Stomach smooth muscle (tissue), 2 donors: ENCODE measurements at regions not wholly inside any gene's neighbourhood (a gene's known extent, or its start where the extent isn't known, plus 50 kb on each side); places are given as distances from the start of the nearest gene placed in this dataset.

Experiments
- H3K27ac ChIP-seq: one replicate; pipeline ENCODE4 v1.7.0; 2013; ENCODE audit warnings: mild to moderate bottlenecking, low read length, inconsistent platforms
- H3K27me3 ChIP-seq, 2 donors: one replicate each; pipeline ENCODE4 v1.7.0; 2013; ENCODE audit warnings: low read length in 2 of 2; ENCODE audit not compliant: insufficient read depth in 2 of 2, control insufficient read depth in 1 of 2
- H3K36me3 ChIP-seq, 2 donors: one replicate each; pipeline ENCODE4 v1.7.0; 2013; ENCODE audit warnings: low read length in 2 of 2; ENCODE audit not compliant: control insufficient read depth in 2 of 2, insufficient read depth in 2 of 2
- H3K4me1 ChIP-seq: one replicate; pipeline ENCODE4 v1.7.0; 2013; ENCODE audit warnings: low read length; ENCODE audit not compliant: control insufficient read depth, insufficient read depth
- H3K4me3 ChIP-seq, 2 donors: one replicate each; pipeline ENCODE4 v1.7.0; 2013; ENCODE audit warnings: low read length in 2 of 2
- H3K9ac ChIP-seq, 2 donors: one replicate each; pipeline ENCODE4 v1.7.0; 2013; ENCODE audit warnings: low read length in 2 of 2, mild to moderate bottlenecking in 1 of 2
- H3K9me3 ChIP-seq, 2 donors: one replicate each; pipeline ENCODE4 v1.7.0; 2013; ENCODE audit warnings: low read length in 2 of 2; ENCODE audit not compliant: control insufficient read depth in 2 of 2
- donor health status: healthy.
- donor health status: Pancreatic carcinoma.

DNA sequence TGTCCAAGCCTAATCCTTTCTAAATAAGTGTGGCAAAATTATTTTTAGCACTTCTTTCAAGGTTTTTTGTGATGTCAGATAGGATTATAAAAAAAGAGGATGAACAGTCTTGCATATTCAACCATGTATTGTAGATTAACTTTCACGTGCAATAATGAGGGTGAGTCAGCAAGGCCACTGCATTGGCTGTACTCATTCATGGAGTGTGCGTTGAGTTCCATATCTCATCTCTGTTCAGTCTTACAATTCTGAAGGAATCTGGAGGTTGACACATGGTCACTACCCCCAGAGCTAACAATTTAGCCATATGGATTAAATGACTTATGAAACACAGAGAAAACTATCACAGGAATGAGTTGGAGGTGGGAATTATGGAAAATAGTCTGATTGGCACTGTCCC is 810.5 kb downstream of the SLC4A3 start:
- H3K4me1 ChIP-seq: no peaks in the 10 kb centered on the region
- peaks cover 0 to 4% of the 10 kb centered on the region in 2 donors for H3K9me3 ChIP-seq
- no peak overlapping the region for H3K27ac ChIP-seq
- no peaks in the 10 kb centered on the region for H3K27me3 ChIP-seq
- no peaks in the 10 kb centered on the region for H3K36me3 ChIP-seq
- H3K9ac ChIP-seq: no peak overlapping the region
- no peak overlapping the region for H3K4me3 ChIP-seq

DNA sequence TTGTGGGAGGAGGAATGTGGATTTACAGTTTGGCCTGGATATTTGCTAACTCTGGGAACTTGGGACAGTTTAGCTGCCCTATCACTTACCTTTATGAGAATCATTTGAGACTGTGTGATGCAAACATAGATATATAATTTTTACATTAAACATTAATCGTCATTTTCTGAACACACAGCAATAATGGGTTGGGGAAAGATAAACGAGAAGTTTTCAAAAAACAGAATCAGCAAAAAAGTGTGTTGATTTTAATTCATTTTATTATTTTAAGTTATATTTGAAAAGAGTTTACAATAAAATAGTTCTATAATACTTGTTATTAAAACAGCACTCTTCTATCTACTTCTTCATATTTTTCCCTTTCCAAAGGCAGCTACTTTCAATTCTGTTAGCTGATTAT is 813.3 kb downstream of the SLC4A3 start:
- no peaks in the 10 kb centered on the region for H3K27me3 ChIP-seq
- H3K4me3 ChIP-seq: no peak overlapping the region
- no peak overlapping the region for H3K27ac ChIP-seq
- no peaks in the 10 kb centered on the region for H3K4me1 ChIP-seq
- no peaks in the 10 kb centered on the region for H3K9me3 ChIP-seq
- no peaks in the 10 kb centered on the region for H3K36me3 ChIP-seq
- H3K9ac ChIP-seq: no peak overlapping the region

DNA sequence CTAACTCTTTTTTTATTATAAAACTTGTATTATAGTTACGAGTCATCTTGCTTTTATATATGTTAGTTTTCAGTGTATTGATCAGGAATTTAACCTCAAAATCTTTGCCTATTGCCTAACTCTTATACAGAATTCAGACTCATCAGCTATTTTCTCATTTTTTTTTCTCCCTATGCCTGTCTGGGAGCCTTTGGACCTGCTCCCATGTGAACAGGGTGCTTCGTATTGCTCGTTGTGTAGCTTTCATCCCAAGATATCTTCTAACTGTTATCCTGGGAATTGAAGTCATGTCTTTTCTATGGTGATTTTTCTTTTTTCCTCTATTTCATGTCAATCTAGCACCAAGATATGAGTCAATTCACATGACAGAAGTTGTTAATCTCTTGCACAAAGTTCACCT is 814.0 kb downstream of the SLC4A3 start:
- no peaks in the 10 kb centered on the region for H3K36me3 ChIP-seq
- no peaks in the 10 kb centered on the region for H3K4me1 ChIP-seq
- H3K4me3 ChIP-seq: no peak overlapping the region
- no peak overlapping the region for H3K9ac ChIP-seq
- H3K27me3 ChIP-seq: no peaks in the 10 kb centered on the region
- no peak overlapping the region for H3K27ac ChIP-seq
- H3K9me3 ChIP-seq: no peaks in the 10 kb centered on the region

DNA sequence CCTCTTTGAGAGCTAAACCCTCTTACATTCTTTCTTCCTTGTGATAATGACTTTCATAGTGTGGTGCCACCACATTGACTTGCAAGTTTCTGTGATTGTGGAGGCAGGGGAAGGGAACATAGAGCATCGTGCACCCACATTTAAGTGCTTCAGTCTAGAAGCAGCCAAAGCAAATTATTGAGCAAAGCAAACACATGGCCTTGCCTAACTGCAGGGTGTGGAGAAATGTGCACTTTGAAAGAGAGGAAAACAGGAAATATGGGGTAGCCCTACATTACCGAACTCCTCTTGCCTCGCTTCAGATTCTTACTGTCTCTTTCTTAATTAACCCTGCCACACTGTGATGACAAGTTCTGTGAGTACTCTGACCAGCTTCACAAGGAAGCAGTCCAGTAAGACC is 814.6 kb downstream of the SLC4A3 start:
- no peak overlapping the region for H3K27ac ChIP-seq
- no peaks in the 10 kb centered on the region for H3K9me3 ChIP-seq
- no peak overlapping the region for H3K9ac ChIP-seq
- no peak overlapping the region for H3K4me3 ChIP-seq
- H3K36me3 ChIP-seq: no peaks in the 10 kb centered on the region
- H3K27me3 ChIP-seq: no peaks in the 10 kb centered on the region
- no peaks in the 10 kb centered on the region for H3K4me1 ChIP-seq

DNA sequence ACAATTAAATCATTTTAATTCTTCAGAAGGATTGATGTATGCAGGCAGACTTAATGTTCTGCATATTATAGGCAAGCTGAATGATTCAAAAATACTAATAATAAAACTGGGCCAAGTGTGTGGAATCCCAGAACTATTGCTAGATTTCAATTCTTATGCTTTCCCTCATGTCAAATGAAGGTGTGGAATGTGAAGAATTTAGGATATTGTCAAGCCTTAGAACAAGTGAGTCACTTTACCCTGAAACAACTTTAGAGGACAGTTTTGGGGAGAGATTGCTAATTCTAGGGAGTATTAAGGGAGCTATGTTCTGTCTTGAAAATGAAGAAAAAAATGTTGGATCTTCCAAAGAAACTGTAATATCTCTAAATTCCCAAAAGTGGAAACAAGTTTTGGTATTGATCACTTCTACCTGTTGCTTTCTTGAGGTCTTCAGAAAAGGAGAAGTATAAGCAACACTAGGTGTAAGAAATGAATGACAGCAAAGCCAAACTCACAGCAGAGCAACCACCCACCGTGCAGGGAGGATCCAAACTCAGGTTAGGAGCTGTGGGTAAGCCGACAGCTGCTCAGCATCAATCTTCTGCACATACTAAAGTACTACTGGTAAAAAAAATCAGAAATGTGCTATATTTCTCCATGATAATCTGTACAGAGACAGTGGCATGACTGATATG is 818.1 kb downstream of the SLC4A3 start:
- Histone ChIP-seq H3K4me3 (no peak overlapping the region), H3K27me3 (no peaks in the 10 kb centered on the region), H3K27ac (no peak overlapping the region), H3K36me3 (no peaks in the 10 kb centered on the region), H3K9ac (no peak overlapping the region), H3K9me3 (no peaks in the 10 kb centered on the region), H3K4me1 (no peaks in the 10 kb centered on the region)

DNA sequence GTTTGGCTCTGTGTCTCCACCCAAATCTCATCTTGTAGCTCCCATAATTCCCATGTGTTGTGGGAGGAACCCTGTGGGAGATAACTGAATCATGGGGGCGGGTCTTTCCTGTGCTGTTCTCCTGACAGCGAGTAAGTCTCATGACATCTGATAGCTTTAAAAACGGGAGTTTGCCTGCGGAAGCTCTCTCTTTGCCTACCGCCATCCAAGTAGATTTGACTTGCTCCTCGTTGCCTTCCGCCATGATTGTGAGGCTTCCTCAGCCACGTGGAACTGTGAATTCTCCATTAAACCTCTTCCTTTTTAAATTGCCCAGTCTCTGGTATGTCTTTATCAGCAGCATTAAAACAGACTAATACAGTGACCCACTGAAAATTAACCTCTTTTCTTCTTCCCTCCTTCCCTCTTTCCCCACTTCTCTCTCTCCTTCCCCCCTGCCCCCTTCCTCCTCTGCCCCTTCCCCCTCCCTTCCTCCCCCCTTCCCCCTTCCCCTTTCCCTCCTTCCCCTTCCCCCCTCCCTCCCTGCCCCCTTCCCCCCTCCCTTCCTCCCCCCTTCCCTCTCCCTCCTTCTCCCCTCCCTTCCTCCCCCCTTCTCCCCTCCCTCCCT is 818.8 kb downstream of the SLC4A3 start:
- Histone ChIP-seq H3K4me1 (no peaks in the 10 kb centered on the region), H3K9ac (no peak overlapping the region), H3K36me3 (no peaks in the 10 kb centered on the region), H3K27me3 (no peaks in the 10 kb centered on the region), H3K27ac (no peak overlapping the region), H3K9me3 (no peaks in the 10 kb centered on the region), H3K4me3 (no peak overlapping the region)

DNA sequence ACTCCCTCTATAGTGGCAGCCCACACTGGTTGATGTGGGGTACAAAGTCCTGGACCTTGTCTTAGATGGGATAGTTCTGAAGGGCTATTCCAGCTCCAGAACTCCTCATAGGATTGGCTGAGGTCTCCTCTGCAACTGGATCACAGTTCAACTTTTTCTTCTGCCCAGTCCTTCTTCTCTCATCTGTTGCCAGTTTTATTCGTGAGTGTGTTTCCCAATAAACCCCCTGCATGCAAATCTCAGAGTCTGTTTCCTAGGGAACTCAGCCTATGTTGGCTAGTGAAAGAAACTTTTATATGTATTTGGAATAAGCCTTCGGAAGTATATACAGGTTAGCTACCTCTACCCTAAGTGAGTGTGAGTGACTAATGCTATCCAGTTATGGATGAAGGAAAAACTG is 823.4 kb downstream of the SLC4A3 start:
- H3K4me3 ChIP-seq: no peak overlapping the region
- no peak overlapping the region for H3K27ac ChIP-seq
- no peaks in the 10 kb centered on the region for H3K27me3 ChIP-seq
- no peak overlapping the region for H3K9ac ChIP-seq
- H3K9me3 ChIP-seq: no peaks in the 10 kb centered on the region
- no peaks in the 10 kb centered on the region for H3K36me3 ChIP-seq
- H3K4me1 ChIP-seq: no peaks in the 10 kb centered on the region

DNA sequence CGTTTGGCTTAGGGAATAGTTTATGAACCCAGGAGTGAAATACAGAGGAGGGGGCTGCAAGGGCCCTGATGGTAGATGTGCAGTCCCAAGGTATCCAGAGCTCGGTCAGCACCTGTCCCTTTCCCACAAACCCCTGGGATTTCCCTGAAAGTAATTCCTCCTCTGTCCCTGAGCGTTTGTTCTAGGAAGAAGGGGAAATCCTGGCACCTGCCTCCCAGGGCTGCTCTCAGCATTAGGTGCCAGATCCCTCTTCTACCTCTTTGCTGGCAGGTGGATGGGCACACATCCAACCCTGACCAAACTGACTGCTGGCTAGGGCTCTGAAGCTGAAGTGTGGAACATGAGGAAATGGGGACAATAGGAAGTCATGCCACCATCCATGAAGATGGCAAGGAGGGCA is 824.0 kb downstream of the SLC4A3 start:
- H3K9me3 ChIP-seq: no peaks in the 10 kb centered on the region
- H3K4me3 ChIP-seq: no peak overlapping the region
- no peaks in the 10 kb centered on the region for H3K27me3 ChIP-seq
- H3K9ac ChIP-seq: no peak overlapping the region
- no peaks in the 10 kb centered on the region for H3K4me1 ChIP-seq
- H3K36me3 ChIP-seq: no peaks in the 10 kb centered on the region
- H3K27ac ChIP-seq: no peak overlapping the region

DNA sequence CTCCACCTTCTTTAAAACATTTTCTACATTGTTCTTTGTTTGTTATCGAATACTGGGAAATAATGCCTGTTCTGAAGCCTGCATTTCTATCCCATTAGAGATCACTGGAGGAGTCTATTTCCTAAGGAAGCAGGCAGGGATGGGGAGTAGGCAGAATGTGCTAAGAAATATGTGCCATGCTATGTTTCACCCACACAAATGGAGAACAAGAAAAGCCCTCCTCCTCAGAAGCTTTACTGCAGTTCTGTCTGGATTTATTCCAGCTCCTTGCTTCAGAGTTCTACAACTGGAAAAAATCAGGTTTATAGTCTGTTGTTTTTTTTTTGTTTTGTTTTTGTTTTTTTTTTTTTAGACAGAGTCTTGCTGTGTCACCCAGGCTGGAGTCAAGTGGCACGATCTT is 825.1 kb downstream of the SLC4A3 start:
- Histone ChIP-seq H3K9me3 (no peaks in the 10 kb centered on the region), H3K9ac (no peak overlapping the region), H3K4me1 (no peaks in the 10 kb centered on the region), H3K27ac (no peak overlapping the region), H3K36me3 (no peaks in the 10 kb centered on the region), H3K4me3 (no peak overlapping the region), H3K27me3 (no peaks in the 10 kb centered on the region)

DNA sequence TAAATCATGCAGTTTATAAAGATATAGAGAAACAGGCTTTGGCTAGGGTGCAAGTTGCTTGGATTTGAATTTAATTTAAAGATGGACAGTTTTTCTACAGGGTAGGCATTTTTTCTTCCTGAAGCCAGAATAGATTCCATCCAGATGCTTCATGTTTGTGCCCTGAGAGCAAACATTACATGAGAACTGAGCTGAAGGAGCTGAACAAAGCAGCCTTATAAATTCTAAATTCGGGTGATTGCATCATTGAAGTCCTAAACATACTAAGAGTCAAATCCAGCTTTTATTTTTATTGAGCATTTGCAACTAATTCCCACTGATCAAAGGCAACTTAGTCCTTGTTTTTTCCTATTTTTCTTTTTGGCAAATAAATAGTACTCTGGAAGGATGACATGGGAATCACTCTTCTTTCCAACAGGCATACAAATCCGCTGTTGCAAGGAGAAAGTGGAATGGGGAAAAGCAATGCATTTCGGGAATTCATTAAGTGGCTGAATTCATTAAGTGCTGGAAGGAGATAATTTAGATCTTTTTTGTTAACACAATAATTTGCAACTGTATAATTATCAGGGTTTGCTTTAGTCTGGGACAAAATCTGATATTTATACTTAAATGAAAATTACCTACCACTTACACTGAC is 828.0 kb downstream of the SLC4A3 start:
- H3K4me3 ChIP-seq: no peak overlapping the region
- no peak overlapping the region for H3K9ac ChIP-seq
- no peaks in the 10 kb centered on the region for H3K27me3 ChIP-seq

DNA sequence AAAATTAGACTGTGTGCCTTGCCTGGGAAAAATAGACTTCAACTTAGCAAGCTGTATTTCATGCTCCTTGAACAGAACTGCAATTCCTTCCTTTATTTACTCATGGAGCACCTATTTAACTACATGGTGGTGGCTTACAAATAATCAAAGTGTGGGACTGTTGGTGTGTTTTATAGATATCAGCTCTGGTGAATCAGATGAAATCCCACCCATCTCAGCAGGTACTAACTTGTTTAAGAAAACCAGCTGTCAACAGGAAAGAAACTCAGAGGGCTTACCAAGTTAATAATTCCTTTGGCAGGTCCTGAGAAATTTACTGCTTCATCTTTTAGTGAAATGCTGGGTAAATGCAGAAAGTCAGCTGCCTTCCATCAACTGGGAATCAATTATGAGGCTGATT is 830.6 kb downstream of the SLC4A3 start:
- no peaks in the 10 kb centered on the region for H3K4me1 ChIP-seq
- H3K9ac ChIP-seq: no peak overlapping the region
- no peak overlapping the region for H3K27ac ChIP-seq
- H3K9me3 ChIP-seq: no peaks in the 10 kb centered on the region
- H3K4me3 ChIP-seq: no peak overlapping the region
- H3K36me3 ChIP-seq: no peaks in the 10 kb centered on the region
- H3K27me3 ChIP-seq: no peaks in the 10 kb centered on the region

More for the DNA sequence above, 828.0 kb downstream of the SLC4A3 start:
- Histone ChIP-seq H3K4me1 (no peaks in the 10 kb centered on the region), H3K9me3 (no peaks in the 10 kb centered on the region), H3K27ac (no peak overlapping the region), H3K36me3 (no peaks in the 10 kb centered on the region)
